GM18867 (cell line): ENCODE measurements at regions not wholly inside any gene's neighbourhood (a gene's known extent, or its start where the extent isn't known, plus 50 kb on each side); places are given as distances from the start of the nearest gene placed in this dataset.

ENCODE experiments used
- ATAC-seq: cut with Tn5 transposase; IDR thresholded peaks from one replicate; pipeline ENCODE4 v1.9.1; 2021; ENCODE audit warnings: mild to moderate bottlenecking, moderate library complexity; ENCODE audit not compliant: unreplicated experiment

GRCh38 chr11:112398798-112399478 is 138.3 kb upstream of the PLET1 start:
- ATAC-seq, result no peak

- ATAC-seq, result no peak
These were observed 139.9 kb upstream of the PLET1 start for GRCh38 chr11:112400476-112401014.

- ATAC-seq, result no peak
These were observed 140.5 kb upstream of the PLET1 start for GRCh38 chr11:112401036-112401769.

GRCh38 chr11:112403432-112403831 is 142.8 kb upstream of the PLET1 start:
- no peak for ATAC-seq

GRCh38 chr11:112404112-112404511 is 143.5 kb upstream of the PLET1 start:
- ATAC-seq, result no peak

GRCh38 chr11:112408517-112408916 is 147.9 kb upstream of the PLET1 start:
- no peak for ATAC-seq

- ATAC-seq, result no peak
These were observed 149.7 kb upstream of the PLET1 start for GRCh38 chr11:112410325-112410724.

- ATAC-seq, result no peak
These were observed 151.7 kb upstream of the PLET1 start for GRCh38 chr11:112412383-112412782.

GRCh38 chr11:112417339-112417738 is 156.7 kb upstream of the PLET1 start:
- ATAC-seq, result no peak

- ATAC-seq, result no peak
These were observed 157.8 kb upstream of the PLET1 start for GRCh38 chr11:112418438-112418837.

- ATAC-seq, result no peak
These were observed 161.2 kb upstream of the PLET1 start for GRCh38 chr11:112421879-112422278.

- no peak for ATAC-seq
These were observed 164.5 kb upstream of the PLET1 start for GRCh38 chr11:112425121-112425520.

GRCh38 chr11:112437096-112437495 is 176.4 kb upstream of the PLET1 start:
- ATAC-seq, result no peak

- ATAC-seq, result no peak
These were observed 179.0 kb upstream of the PLET1 start for GRCh38 chr11:112439614-112440013.

GRCh38 chr11:112440518-112440917 is 179.9 kb upstream of the PLET1 start:
- ATAC-seq, result no peak

GRCh38 chr11:112448168-112448567 is 187.5 kb upstream of the PLET1 start:
- ATAC-seq, result no peak

- ATAC-seq, result no peak
These were observed 188.1 kb upstream of the PLET1 start for GRCh38 chr11:112448806-112449205.

- no peak for ATAC-seq
These were observed 190.6 kb upstream of the PLET1 start for GRCh38 chr11:112451250-112451649.

GRCh38 chr11:112453601-112454577 is 193.2 kb upstream of the PLET1 start:
- no peak for ATAC-seq

GRCh38 chr11:112454841-112455240 is 194.2 kb upstream of the PLET1 start:
- no peak for ATAC-seq

GRCh38 chr11:112455791-112456190 is 195.1 kb upstream of the PLET1 start:
- no peak for ATAC-seq
